Astrocyte (in vitro differentiated cells and primary cell): ENCODE measurements at regions not wholly inside any gene's neighbourhood (a gene's known extent, or its start where the extent isn't known, plus 50 kb on each side); places are given as distances from the start of the nearest gene placed in this dataset.

ENCODE experiments used
- EZH2 ChIP-seq: IDR thresholded peaks from 2 replicates; pipeline ENCODE4 v1.6.1; 2012; ENCODE audit warnings: mild to moderate bottlenecking, low read length, inconsistent platforms; ENCODE audit not compliant: insufficient read depth
- TF ChIP-seq, protein P1 (sequence below): IDR thresholded peaks from 2 replicates; pipeline ENCODE4 v1.5.1; 2011; ENCODE audit warnings: low read depth, mild to moderate bottlenecking, inconsistent platforms, low read length, moderate library complexity; ENCODE audit not compliant: insufficient read depth

DNA sequence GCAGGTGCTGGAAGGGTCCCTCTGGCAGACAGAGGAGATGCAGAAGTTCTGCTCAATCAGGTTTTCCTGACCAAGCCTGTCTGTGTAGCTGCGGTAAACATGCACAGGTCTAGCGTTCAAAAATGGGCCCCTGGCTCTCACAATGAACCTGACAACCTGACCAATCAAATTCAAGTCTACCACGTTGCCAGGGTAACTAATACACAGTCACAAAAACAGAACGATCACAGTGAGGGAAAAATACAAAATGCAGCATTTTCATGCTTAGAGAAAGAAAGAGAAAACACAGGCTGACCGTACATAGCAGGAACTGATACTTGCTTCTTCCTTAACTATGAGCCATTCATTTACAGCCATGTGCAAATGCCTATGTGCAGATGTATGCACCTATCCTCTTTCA lies 353.1 kb upstream of the TSHZ2 start:
- TF ChIP-seq, protein P1, sequence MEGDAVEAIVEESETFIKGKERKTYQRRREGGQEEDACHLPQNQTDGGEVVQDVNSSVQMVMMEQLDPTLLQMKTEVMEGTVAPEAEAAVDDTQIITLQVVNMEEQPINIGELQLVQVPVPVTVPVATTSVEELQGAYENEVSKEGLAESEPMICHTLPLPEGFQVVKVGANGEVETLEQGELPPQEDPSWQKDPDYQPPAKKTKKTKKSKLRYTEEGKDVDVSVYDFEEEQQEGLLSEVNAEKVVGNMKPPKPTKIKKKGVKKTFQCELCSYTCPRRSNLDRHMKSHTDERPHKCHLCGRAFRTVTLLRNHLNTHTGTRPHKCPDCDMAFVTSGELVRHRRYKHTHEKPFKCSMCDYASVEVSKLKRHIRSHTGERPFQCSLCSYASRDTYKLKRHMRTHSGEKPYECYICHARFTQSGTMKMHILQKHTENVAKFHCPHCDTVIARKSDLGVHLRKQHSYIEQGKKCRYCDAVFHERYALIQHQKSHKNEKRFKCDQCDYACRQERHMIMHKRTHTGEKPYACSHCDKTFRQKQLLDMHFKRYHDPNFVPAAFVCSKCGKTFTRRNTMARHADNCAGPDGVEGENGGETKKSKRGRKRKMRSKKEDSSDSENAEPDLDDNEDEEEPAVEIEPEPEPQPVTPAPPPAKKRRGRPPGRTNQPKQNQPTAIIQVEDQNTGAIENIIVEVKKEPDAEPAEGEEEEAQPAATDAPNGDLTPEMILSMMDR, result no peak
- TF ChIP-seq EZH2, result no peak
